ENCODE measurements at regions not wholly inside any gene's neighbourhood (a gene's known extent, or its start where the extent isn't known, plus 50 kb on each side); places are given as distances from the start of the nearest gene placed in this dataset.

- TF ChIP-seq YY1 (IDR thresholded peaks at IDR 0.05; ENCODE audit: low read depth, low read length): no peak
- TF ChIP-seq EZH2 (IDR thresholded peaks at IDR 0.05; ENCODE audit: low read depth, low read length, severe bottlenecking): no peak
- no peak for TF ChIP-seq BRCA1 (IDR thresholded peaks at IDR 0.05; ENCODE audit: low read depth, low read length)
- TF ChIP-seq GABPA (IDR thresholded peaks at IDR 0.05; ENCODE audit: borderline replicate concordance, insufficient read depth, low read length): no peak
- no peak for TF ChIP-seq EGR1 (IDR thresholded peaks at IDR 0.05; ENCODE audit: borderline replicate concordance, low read depth, low read length)
These were observed 488.6 kb downstream of the BCL11A start for GRCh38 chr2:60064687-60065389.
